Memory B cell (primary cell): ENCODE measurements at regions not wholly inside any gene's neighbourhood (a gene's known extent, or its start where the extent isn't known, plus 50 kb on each side); places are given as distances from the start of the nearest gene placed in this dataset.

Source experiments
- ATAC-seq: fragments of 150-1000 bp; cut with Tn5 transposase; 2 replicates; pipeline ENCODE4 v1.10.0; 2021; ENCODE audit warnings: low read depth, mild to moderate bottlenecking, moderate library complexity
- DNase-seq, 2 donors: peaks; one replicate each; pipeline ENCODE4 v3.0.0; 2022; ENCODE audit warnings: low spot score in 2 of 2
- H3K27ac Mint-ChIP-seq: one replicate; pipeline ENCODE4 v1.8.0; 2022; ENCODE audit warnings: mild to moderate bottlenecking, moderate library complexity, mixed read lengths
- H3K27me3 Mint-ChIP-seq: one replicate; pipeline ENCODE4 v1.8.0; 2022; ENCODE audit warnings: mixed read lengths
- H3K36me3 Mint-ChIP-seq: one replicate; pipeline ENCODE4 v1.8.0; 2022; ENCODE audit warnings: mild to moderate bottlenecking, mixed read lengths
- H3K4me1 Mint-ChIP-seq: one replicate; pipeline ENCODE4 v1.8.0; 2022; ENCODE audit warnings: mixed read lengths
- H3K4me3 Mint-ChIP-seq: one replicate; pipeline ENCODE4 v1.8.0; 2022; ENCODE audit warnings: mild to moderate bottlenecking, moderate library complexity, mixed read lengths
- H3K9me3 Mint-ChIP-seq: one replicate; pipeline ENCODE4 v1.8.0; 2022; ENCODE audit warnings: mixed read lengths

DNA sequence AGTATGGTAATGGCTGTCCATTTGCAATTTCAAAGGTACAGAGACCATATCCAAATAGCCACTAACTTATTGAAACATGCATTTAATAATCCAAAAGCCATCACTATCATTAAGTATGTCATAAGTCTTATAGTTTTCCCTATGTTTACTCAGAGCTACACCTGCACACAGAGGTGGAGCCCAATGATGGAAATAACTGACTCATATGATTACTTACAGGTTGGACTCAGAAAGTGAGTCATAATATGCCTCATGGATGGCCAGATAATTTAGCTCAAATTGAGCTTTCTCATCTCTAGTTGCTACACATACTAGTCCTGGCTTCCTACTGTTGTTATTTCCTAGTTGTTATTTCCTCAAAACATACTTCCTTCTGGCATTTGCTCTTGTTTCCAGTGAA lies 104.4 kb upstream of the KHDRBS2 start:
- Mint-ChIP-seq H3K36me3 (no peaks in the 10 kb centered on the region), H3K27me3 (no peaks in the 10 kb centered on the region), H3K4me1 (peaks cover 16% of the 10 kb centered on the region), H3K4me3 (no peak overlapping the region), H3K27ac (no peak overlapping the region), H3K9me3 (peaks cover 2% of the 10 kb centered on the region)
- no peak for ATAC-seq
- no peak for DNase-seq

DNA sequence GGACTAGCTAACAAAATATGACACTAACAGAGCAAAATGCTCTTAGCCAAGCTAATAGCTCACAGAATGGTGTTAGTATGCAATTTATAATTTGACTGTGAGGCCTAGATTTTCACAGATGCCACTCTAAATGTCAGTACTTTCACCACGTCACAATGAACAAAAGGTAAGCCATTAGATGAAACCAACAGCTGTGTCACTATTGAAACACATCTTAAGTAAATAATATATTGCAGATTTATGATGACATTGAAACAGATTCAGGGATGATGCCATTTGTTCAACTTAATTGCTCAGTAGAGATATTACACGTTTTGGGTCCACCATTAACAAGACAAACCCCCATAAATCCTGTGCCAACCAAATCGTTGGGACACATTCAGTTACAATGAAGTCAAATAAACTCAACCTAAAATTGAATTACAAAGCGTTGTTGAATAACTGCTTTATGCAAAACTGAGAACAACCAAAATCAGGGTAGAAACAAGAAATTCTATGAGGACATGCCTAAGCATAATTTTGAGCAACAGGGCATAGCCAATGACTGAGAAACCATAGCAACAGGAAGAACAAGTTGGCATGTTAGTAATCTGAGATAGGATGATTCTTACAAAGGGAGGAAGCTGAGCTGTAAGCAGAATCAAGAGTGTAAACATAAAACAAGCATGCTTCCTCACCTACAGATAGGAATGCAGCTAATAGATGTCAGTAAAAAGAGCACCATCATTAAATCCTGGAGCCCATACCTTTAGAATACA lies 85.6 kb upstream of the KHDRBS2 start:
- peak; percentile 61 for ATAC-seq
- Mint-ChIP-seq H3K36me3 (peaks cover 2% of the 10 kb centered on the region), H3K9me3 (peaks cover 2% of the 10 kb centered on the region), H3K4me1 (peaks cover 7% of the 10 kb centered on the region), H3K27ac (peak overlapping the region; percentile 43), H3K27me3 (no peaks in the 10 kb centered on the region), H3K4me3 (no peak overlapping the region)
- DNase-seq = no peak

- H3K27ac Mint-ChIP-seq = peak overlapping the region; percentile 84
- peaks cover 4% of the 10 kb centered on the region for H3K9me3 Mint-ChIP-seq
- H3K4me3 Mint-ChIP-seq = peak overlapping the region; percentile 83
Measured at GRCh38 chr6:62367601-62368000, 81.6 kb upstream of the KHDRBS2 start.

GRCh38 chr6:62362097-62362496 lies 76.1 kb upstream of the KHDRBS2 start:
- no peak overlapping the region for H3K27ac Mint-ChIP-seq
- H3K4me1 Mint-ChIP-seq = peaks cover 11% of the 10 kb centered on the region
- DNase-seq (no peak), ATAC-seq (no peak)
- H3K9me3 Mint-ChIP-seq = peaks cover 4% of the 10 kb centered on the region
- no peaks in the 10 kb centered on the region for H3K36me3 Mint-ChIP-seq
- no peak overlapping the region for H3K4me3 Mint-ChIP-seq
- H3K27me3 Mint-ChIP-seq = no peaks in the 10 kb centered on the region

More at GRCh38 chr6:62367601-62368000, 81.6 kb upstream of the KHDRBS2 start:
- no peaks in the 10 kb centered on the region for H3K27me3 Mint-ChIP-seq
- H3K4me1 Mint-ChIP-seq = peaks cover 13% of the 10 kb centered on the region
- ATAC-seq (peak; percentile 98), DNase-seq (peak in 1 of 2 donors; percentile 32)
- no peaks in the 10 kb centered on the region for H3K36me3 Mint-ChIP-seq

DNA sequence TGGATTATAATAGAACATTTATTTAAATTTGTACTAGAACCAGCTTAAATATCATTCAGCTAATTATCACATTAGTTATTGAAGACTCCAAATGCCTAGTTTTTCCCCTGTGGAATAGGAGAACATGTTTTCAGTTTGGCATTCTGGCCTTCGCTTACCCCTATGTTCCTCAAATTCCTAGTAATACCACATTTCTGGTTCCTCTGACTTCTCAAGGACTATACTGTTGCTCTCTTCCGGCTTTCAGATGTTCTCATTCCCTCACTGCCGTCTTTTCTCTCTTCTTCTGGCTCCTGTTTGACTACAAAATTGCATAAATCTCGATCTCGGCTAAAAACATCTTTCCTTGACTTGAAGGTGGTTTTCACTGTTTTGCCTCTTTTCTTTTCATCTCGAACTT lies 71.8 kb upstream of the KHDRBS2 start:
- H3K4me3 Mint-ChIP-seq = no peak overlapping the region

DNA sequence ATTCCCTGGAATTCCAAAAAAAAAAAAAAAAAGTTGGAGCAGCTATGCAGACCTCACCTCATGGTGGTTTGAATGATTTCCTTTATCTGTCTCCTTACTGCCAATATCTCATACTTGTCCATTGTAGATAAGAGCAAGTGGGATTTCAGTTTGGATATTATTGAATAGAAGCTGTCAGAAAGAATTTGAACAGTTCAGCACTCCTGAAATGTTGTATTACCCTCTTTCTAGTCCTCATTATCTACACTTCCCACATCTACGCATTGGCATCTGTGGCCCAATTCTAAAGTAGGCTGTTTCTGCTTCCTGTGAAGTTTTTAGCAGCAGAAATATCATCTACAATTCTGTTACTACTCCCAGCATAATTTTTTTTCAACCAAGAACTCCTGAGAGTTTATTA lies 68.2 kb upstream of the KHDRBS2 start:
- no peaks in the 10 kb centered on the region for H3K36me3 Mint-ChIP-seq
- H3K27me3 Mint-ChIP-seq = peaks cover 2% of the 10 kb centered on the region
- H3K4me3 Mint-ChIP-seq = no peak overlapping the region
- H3K9me3 Mint-ChIP-seq = peaks cover 1% of the 10 kb centered on the region
- no peak for DNase-seq
- no peak for ATAC-seq
- H3K4me1 Mint-ChIP-seq = peaks cover 2% of the 10 kb centered on the region
- no peak overlapping the region for H3K27ac Mint-ChIP-seq

More for the DNA sequence above, 71.8 kb upstream of the KHDRBS2 start:
- Mint-ChIP-seq H3K36me3 (no peaks in the 10 kb centered on the region), H3K27ac (no peak overlapping the region), H3K9me3 (peaks cover 1% of the 10 kb centered on the region), H3K27me3 (peaks cover 2% of the 10 kb centered on the region), H3K4me1 (peaks cover 4% of the 10 kb centered on the region)
- ATAC-seq (no peak), DNase-seq (no peak)

GRCh38 chr6:62345962-62346689 lies 60.1 kb upstream of the KHDRBS2 start:
- Mint-ChIP-seq H3K4me3 (no peak overlapping the region), H3K4me1 (peaks cover 5% of the 10 kb centered on the region), H3K9me3 (peaks cover 2% of the 10 kb centered on the region), H3K27me3 (no peaks in the 10 kb centered on the region), H3K36me3 (peaks cover 3% of the 10 kb centered on the region), H3K27ac (no peak overlapping the region)
- no peak for DNase-seq
- ATAC-seq = no peak

- Mint-ChIP-seq H3K4me3 (no peak overlapping the region), H3K4me1 (peaks cover 5% of the 10 kb centered on the region), H3K27me3 (no peaks in the 10 kb centered on the region), H3K27ac (no peak overlapping the region), H3K36me3 (peaks cover 3% of the 10 kb centered on the region), H3K9me3 (peaks cover 2% of the 10 kb centered on the region)
- no peak for ATAC-seq
- no peak for DNase-seq
Measured at GRCh38 chr6:62345446-62345845, 59.4 kb upstream of the KHDRBS2 start.

- ATAC-seq (no peak), DNase-seq (no peak)
- Mint-ChIP-seq H3K27ac (no peak overlapping the region), H3K27me3 (no peaks in the 10 kb centered on the region), H3K9me3 (peaks cover 2% of the 10 kb centered on the region), H3K36me3 (peaks cover 3% of the 10 kb centered on the region), H3K4me1 (peaks cover 5% of the 10 kb centered on the region), H3K4me3 (no peak overlapping the region)
Measured at GRCh38 chr6:62344850-62345249, 58.8 kb upstream of the KHDRBS2 start.

- DNase-seq = no peak
- no peaks in the 10 kb centered on the region for H3K4me1 Mint-ChIP-seq
- H3K27ac Mint-ChIP-seq = no peak overlapping the region
- no peak for ATAC-seq
- peaks cover 2% of the 10 kb centered on the region for H3K36me3 Mint-ChIP-seq
- peaks cover 2% of the 10 kb centered on the region for H3K27me3 Mint-ChIP-seq
- no peak overlapping the region for H3K4me3 Mint-ChIP-seq
- no peaks in the 10 kb centered on the region for H3K9me3 Mint-ChIP-seq
Measured at GRCh38 chr6:62338477-62338876, 52.5 kb upstream of the KHDRBS2 start.
